PC-3 (cell line): ENCODE measurements at regions not wholly inside any gene's neighbourhood (a gene's known extent, or its start where the extent isn't known, plus 50 kb on each side); places are given as distances from the start of the nearest gene placed in this dataset.

Source experiments
- ATAC-seq: fragments of 200-7000 bp; cut with Tn5 transposase; 2 replicates; pipeline ENCODE4 v1.9.1; 2020; ENCODE audit warnings: mild to moderate bottlenecking, moderate library complexity
- BruUV-seq: library from RNA; stranded (reverse); fragments of 400-500 nt; replicated peaks from 2 replicates; lab custom pipeline; 2021; lab: Mats Ljungman, UMichigan
- CTCF ChIA-PET: fragments of 300-600 bp; sonication (Branson Sonifier 250); formaldehyde crosslinking; loops from one replicate; lab custom pipeline; 2022; ENCODE audit warnings: antibody characterized with exemption; lab: Charles Lee
- POLR2A ChIA-PET: fragments of 300-600 bp; sonication (Branson Sonifier 250); formaldehyde crosslinking; loops from one replicate; lab custom pipeline; 2022; ENCODE audit warnings: antibody characterized with exemption; ENCODE audit not compliant: unreplicated experiment; lab: Charles Lee
- DNase-seq: peaks from one replicate; pipeline ENCODE4 v3.0.0-alpha.2; 2015
- H2AFZ ChIP-seq: fragments of 300-600 bp; sonication (generic); 2 replicates; pipeline ENCODE4 v1.6.0; 2016; ENCODE audit warnings: antibody characterized with exemption, low read length
- H3F3A ChIP-seq: fragments of 300-600 bp; sonication (generic); one replicate; pipeline ENCODE4 v1.6.0; 2017; ENCODE audit warnings: antibody characterized with exemption, low read length, control low read depth, mild to moderate bottlenecking; ENCODE audit not compliant: unreplicated experiment
- H3K27ac ChIP-seq: fragments of 300-600 bp; sonication (generic); 2 replicates; pipeline ENCODE4 v1.5.1; 2016; ENCODE audit warnings: mild to moderate bottlenecking, low read length
- H3K27me3 ChIP-seq: fragments of 300-600 bp; sonication (generic); 2 replicates; pipeline ENCODE4 v1.6.1; 2016; ENCODE audit warnings: low read length, mixed read lengths
- H3K36me3 ChIP-seq: fragments of 300-600 bp; sonication (generic); 2 replicates; pipeline ENCODE4 v1.6.1; 2016; ENCODE audit warnings: low read depth, mixed run types, low read length, mixed read lengths
- H3K4me1 ChIP-seq: fragments of 300-600 bp; sonication (generic); 2 replicates; pipeline ENCODE4 v1.5.1; 2016; ENCODE audit warnings: low read length; ENCODE audit not compliant: insufficient read depth
- H3K4me2 ChIP-seq: fragments of 300-600 bp; sonication (generic); 2 replicates; pipeline ENCODE4 v1.6.0; 2016; ENCODE audit warnings: low read length
- H3K4me3 ChIP-seq: fragments of 300-600 bp; sonication (generic); 2 replicates; pipeline ENCODE4 v1.5.1; 2016; ENCODE audit warnings: mild to moderate bottlenecking, low read length, mixed read lengths
- H3K79me2 ChIP-seq: fragments of 300-600 bp; sonication (generic); 2 replicates; pipeline ENCODE4 v1.6.1; 2017; ENCODE audit warnings: low read length, mixed read lengths
- H3K9ac ChIP-seq: fragments of 300-600 bp; sonication (generic); 2 replicates; pipeline ENCODE4 v1.6.0; 2016; ENCODE audit warnings: mild to moderate bottlenecking, low read length
- H3K9me2 ChIP-seq: fragments of 300-600 bp; sonication (generic); replicated peaks from 2 replicates; pipeline ENCODE4 v1.6.1; 2016; ENCODE audit warnings: mixed run types, low read length, mixed read lengths
- H3K9me3 ChIP-seq: fragments of 300-600 bp; sonication (generic); 2 replicates; pipeline ENCODE4 v1.6.1; 2016; ENCODE audit warnings: low read length, mixed read lengths
- H4K20me1 ChIP-seq: fragments of 300-600 bp; sonication (generic); 2 replicates; pipeline ENCODE4 v1.6.1; 2016; ENCODE audit warnings: low read length, mixed read lengths
- CTCF ChIP-seq: fragments of 300-600 bp; sonication (generic); conservative IDR thresholded peaks from 2 replicates; pipeline ENCODE4 v1.5.1; 2017; ENCODE audit warnings: antibody characterized with exemption, low read depth, mild to moderate bottlenecking, low read length
- EZH2 ChIP-seq: fragments of 300-600 bp; sonication (generic); IDR thresholded peaks from one replicate; pipeline ENCODE4 v1.6.1; 2017; ENCODE audit warnings: antibody characterized with exemption, mild to moderate bottlenecking, low read length; ENCODE audit not compliant: unreplicated experiment
- EZH2phosphoT487 ChIP-seq: fragments of 300-600 bp; sonication (generic); IDR thresholded peaks from 2 replicates; pipeline ENCODE4 v1.6.1; 2018; ENCODE audit warnings: mild to moderate bottlenecking, antibody characterized with exemption, low read length, borderline replicate concordance
- intact Hi-C: fragments of 100-400 bp; cut with micrococcal nuclease; formaldehyde crosslinking; loops from 2 replicates; pipeline ENCODE4 v1.9.0; 2023

GRCh38 chr4:18568600-18568999, 547.0 kb upstream of the LCORL start:
- ATAC-seq, result no peak
- H3F3A ChIP-seq, result no peaks in the 10 kb centered on the region
- H3K9ac ChIP-seq, result no peak overlapping the region
- DNase-seq, result no peak
- H3K4me3 ChIP-seq, result no peak overlapping the region
- intact Hi-C loops, result no loop called here
- TF ChIP-seq EZH2 (no peak), EZH2phosphoT487 (no peak), CTCF (no peak)
- no peaks in the 10 kb centered on the region for H4K20me1 ChIP-seq
- no peak overlapping the region for H3K4me2 ChIP-seq
- H3K36me3 ChIP-seq, result no peaks in the 10 kb centered on the region
- H2AFZ ChIP-seq, result no peak overlapping the region
- H3K4me1 ChIP-seq, result no peaks in the 10 kb centered on the region
- H3K9me3 ChIP-seq, result no peaks in the 10 kb centered on the region
- H3K9me2 ChIP-seq, result no peaks in the 10 kb centered on the region
- ChIA-PET POLR2A (no interaction called here), CTCF (no interaction called here)
- H3K27ac ChIP-seq, result no peak overlapping the region
- H3K27me3 ChIP-seq, result no peaks in the 10 kb centered on the region
- H3K79me2 ChIP-seq, result no peaks in the 10 kb centered on the region
- BruUV-seq, result no TSS peak

GRCh38 chr4:18566970-18567799, 545.6 kb upstream of the LCORL start:
- Histone ChIP-seq H3K27ac (no peak overlapping the region), H3K4me3 (no peak overlapping the region), H3K4me1 (no peaks in the 10 kb centered on the region), H3K27me3 (no peaks in the 10 kb centered on the region), H3K79me2 (no peaks in the 10 kb centered on the region), H3K36me3 (no peaks in the 10 kb centered on the region), H4K20me1 (no peaks in the 10 kb centered on the region), H3K9me2 (no peaks in the 10 kb centered on the region), H3K9ac (no peak overlapping the region), H3K4me2 (no peak overlapping the region), H3K9me3 (no peaks in the 10 kb centered on the region), H2AFZ (no peak overlapping the region), H3F3A (no peaks in the 10 kb centered on the region)
- BruUV-seq, result no TSS peak
- intact Hi-C loops, result no loop called here
- DNase-seq, result no peak
- TF ChIP-seq EZH2phosphoT487, result no peak
- no peak for TF ChIP-seq EZH2
- no peak for TF ChIP-seq CTCF
- no peak for ATAC-seq
- ChIA-PET CTCF (no interaction called here), POLR2A (no interaction called here)

GRCh38 chr4:18559492-18559891, 537.9 kb upstream of the LCORL start:
- Histone ChIP-seq H3K9me2 (no peaks in the 10 kb centered on the region), H3K4me2 (no peak overlapping the region), H3K9me3 (no peaks in the 10 kb centered on the region), H3K4me3 (no peak overlapping the region), H4K20me1 (no peaks in the 10 kb centered on the region), H3K9ac (no peak overlapping the region), H3F3A (no peaks in the 10 kb centered on the region), H2AFZ (no peak overlapping the region), H3K27ac (no peak overlapping the region), H3K4me1 (no peaks in the 10 kb centered on the region), H3K79me2 (no peaks in the 10 kb centered on the region), H3K27me3 (no peaks in the 10 kb centered on the region), H3K36me3 (no peaks in the 10 kb centered on the region)
- TF ChIP-seq EZH2, result no peak
- no peak for TF ChIP-seq EZH2phosphoT487
- TF ChIP-seq CTCF, result no peak
- no TSS peak for BruUV-seq
- ChIA-PET CTCF (no interaction called here), POLR2A (no interaction called here)
- DNase-seq, result no peak
- ATAC-seq, result no peak
- intact Hi-C loops, result no loop called here
